ENCODE measurements at regions not wholly inside any gene's neighbourhood (a gene's known extent, or its start where the extent isn't known, plus 50 kb on each side); places are given as distances from the start of the nearest gene placed in this dataset.
A peak's percentile ranks its signal among the peaks of the same experiment; 100 is the strongest.

- Histone ChIP-seq H3K4me1 (no peaks in the 10 kb centered on the region), H3K36me3 (peaks cover 4% of the 10 kb centered on the region), H2AFZ (replicated peaks) (no peak overlapping the region), H3K9ac (no peak overlapping the region), H3K27ac (no peak overlapping the region), H3K27me3 (no peaks in the 10 kb centered on the region), H4K20me1 (ENCODE audit: low read depth) (no peaks in the 10 kb centered on the region), H3K4me3 (no peak overlapping the region), H3K4me2 (no peak overlapping the region), H3K9me3 (ENCODE audit: low read depth) (peaks cover 9% of the 10 kb centered on the region), H3K79me2 (ENCODE audit: low read depth) (no peaks in the 10 kb centered on the region), H3F3A (ENCODE audit: low read depth) (no peaks in the 10 kb centered on the region)
- Mint-ChIP-seq H3K36me3 (no peaks in the 10 kb centered on the region), H3K27ac (peak overlapping the region; percentile 10), H3K4me3 (no peak overlapping the region), H3K9me3 (peaks cover 13% of the 10 kb centered on the region), H3K27me3 (ENCODE audit: insufficient read depth, low read depth) (no peaks in the 10 kb centered on the region), H3K4me1 (peaks cover 18% of the 10 kb centered on the region)
- TF ChIP-seq CTCF (IDR thresholded peaks at IDR 0.05) = no peak
- no peak for TF ChIP-seq EZH2phosphoT487 (IDR thresholded peaks at IDR 0.05)
- no peak for TF ChIP-seq EZH2 (IDR thresholded peaks at IDR 0.05)
- no peak for DNase-seq (ENCODE audit: low spot score)
Measured at GRCh38 chr12:97977870-97978405, 515.3 kb downstream of the RMST start.

- H3K27ac Mint-ChIP-seq = no peak overlapping the region
- Histone ChIP-seq H3K4me1 (no peaks in the 10 kb centered on the region), H3K9ac (no peak overlapping the region), H3K79me2 (ENCODE audit: low read depth) (no peaks in the 10 kb centered on the region), H3K27ac (no peak overlapping the region), H3K4me3 (no peak overlapping the region), H3K9me3 (ENCODE audit: low read depth) (peaks cover 9% of the 10 kb centered on the region), H3K36me3 (peaks cover 4% of the 10 kb centered on the region), H4K20me1 (ENCODE audit: low read depth) (no peaks in the 10 kb centered on the region), H3K4me2 (no peak overlapping the region), H3K27me3 (no peaks in the 10 kb centered on the region), H2AFZ (replicated peaks) (no peak overlapping the region), H3F3A (ENCODE audit: low read depth) (no peaks in the 10 kb centered on the region)
- peaks cover 13% of the 10 kb centered on the region for H3K9me3 Mint-ChIP-seq
- H3K36me3 Mint-ChIP-seq = no peaks in the 10 kb centered on the region
- no peak for DNase-seq (ENCODE audit: low spot score)
- H3K4me1 Mint-ChIP-seq = peaks cover 17% of the 10 kb centered on the region
- TF ChIP-seq EZH2 (IDR thresholded peaks at IDR 0.05) = no peak
- TF ChIP-seq EZH2phosphoT487 (IDR thresholded peaks at IDR 0.05) = no peak
- TF ChIP-seq CTCF (IDR thresholded peaks at IDR 0.05) = no peak
- no peak overlapping the region for H3K4me3 Mint-ChIP-seq
- H3K27me3 Mint-ChIP-seq (ENCODE audit: insufficient read depth, low read depth) = no peaks in the 10 kb centered on the region
Measured at GRCh38 chr12:97982684-97983083, 520.1 kb downstream of the RMST start.

GRCh38 chr12:97983796-97984195 is 521.2 kb downstream of the RMST start:
- Histone ChIP-seq H2AFZ (replicated peaks) (no peak overlapping the region), H3K4me3 (no peak overlapping the region), H3F3A (ENCODE audit: low read depth) (no peaks in the 10 kb centered on the region), H3K9me3 (ENCODE audit: low read depth) (peaks cover 9% of the 10 kb centered on the region), H3K9ac (no peak overlapping the region), H4K20me1 (ENCODE audit: low read depth) (no peaks in the 10 kb centered on the region), H3K4me2 (no peak overlapping the region), H3K27me3 (no peaks in the 10 kb centered on the region), H3K27ac (no peak overlapping the region), H3K79me2 (ENCODE audit: low read depth) (no peaks in the 10 kb centered on the region), H3K4me1 (no peaks in the 10 kb centered on the region), H3K36me3 (peaks cover 4% of the 10 kb centered on the region)
- no peaks in the 10 kb centered on the region for H3K27me3 Mint-ChIP-seq (ENCODE audit: insufficient read depth, low read depth)
- no peak overlapping the region for H3K27ac Mint-ChIP-seq
- no peak overlapping the region for H3K4me3 Mint-ChIP-seq
- H3K36me3 Mint-ChIP-seq = no peaks in the 10 kb centered on the region
- peaks cover 7% of the 10 kb centered on the region for H3K4me1 Mint-ChIP-seq
- DNase-seq (ENCODE audit: low spot score) = no peak
- TF ChIP-seq EZH2phosphoT487 (IDR thresholded peaks at IDR 0.05) = no peak
- TF ChIP-seq EZH2 (IDR thresholded peaks at IDR 0.05) = no peak
- TF ChIP-seq CTCF (IDR thresholded peaks at IDR 0.05) = no peak
- peaks cover 15% of the 10 kb centered on the region for H3K9me3 Mint-ChIP-seq
